IMR-90 (cell line): ENCODE measurements at regions not wholly inside any gene's neighbourhood (a gene's known extent, or its start where the extent isn't known, plus 50 kb on each side); places are given as distances from the start of the nearest gene placed in this dataset.
A peak's percentile ranks its signal among the peaks of the same experiment; 100 is the strongest.

Experiments
- BHLHE40 ChIP-seq: fragments of 150-350 bp; IDR thresholded peaks from 2 replicates; pipeline ENCODE4 v1.6.1; 2016; ENCODE audit warnings: mild to moderate bottlenecking, low read depth, low read length
- CEBPB ChIP-seq: IDR thresholded peaks from 2 replicates; pipeline ENCODE4 v1.6.1; 2012; ENCODE audit warnings: low read depth, low read length, improper control_type of control experiment
- CHD1 ChIP-seq: IDR thresholded peaks from 2 replicates; pipeline ENCODE4 v1.6.1; 2012; ENCODE audit warnings: low read depth, low read length, improper control_type of control experiment
- CTCF ChIP-seq: conservative IDR thresholded peaks from 2 replicates; pipeline ENCODE4 v1.5.1; 2012; ENCODE audit warnings: mild to moderate bottlenecking, low read depth, low read length, improper control_type of control experiment
- ELK1 ChIP-seq: fragments of 150-350 bp; IDR thresholded peaks from 2 replicates; pipeline ENCODE4 v1.6.1; 2016; ENCODE audit warnings: low read depth, mild to moderate bottlenecking, low read length, moderate library complexity, borderline replicate concordance
- FOS ChIP-seq: fragments of 150-350 bp; IDR thresholded peaks from 2 replicates; pipeline ENCODE4 v1.6.1; 2016; ENCODE audit warnings: low read depth, low read length
- MAFK ChIP-seq: IDR thresholded peaks from 2 replicates; pipeline ENCODE4 v1.6.1; 2012; ENCODE audit warnings: low read depth, low read length, improper control_type of control experiment
- MAZ ChIP-seq: IDR thresholded peaks from 2 replicates; pipeline ENCODE4 v1.6.1; 2012; ENCODE audit warnings: low read depth, mild to moderate bottlenecking, low read length, improper control_type of control experiment, moderate library complexity, borderline replicate concordance
- MXI1 ChIP-seq: IDR thresholded peaks from 2 replicates; pipeline ENCODE4 v1.6.1; 2012; ENCODE audit warnings: low read depth, mild to moderate bottlenecking, low read length, moderate library complexity, borderline replicate concordance
- POLR2A ChIP-seq: IDR thresholded peaks from 2 replicates; pipeline ENCODE4 v1.6.1; 2012; ENCODE audit warnings: mild to moderate bottlenecking, low read depth, low read length
- RAD21 ChIP-seq: IDR thresholded peaks from 2 replicates; pipeline ENCODE4 v1.6.1; 2012; ENCODE audit warnings: low read length, improper control_type of control experiment
- RCOR1 ChIP-seq: IDR thresholded peaks from 2 replicates; pipeline ENCODE4 v1.6.1; 2012; ENCODE audit warnings: mild to moderate bottlenecking, low read length, improper control_type of control experiment; ENCODE audit not compliant: insufficient replicate concordance
- SMC3 ChIP-seq: fragments of 150-350 bp; IDR thresholded peaks from 2 replicates; pipeline ENCODE4 v1.6.1; 2016; ENCODE audit warnings: low read depth, mild to moderate bottlenecking, antibody characterized with exemption, low read length, moderate library complexity
- USF2 ChIP-seq: fragments of 150-350 bp; IDR thresholded peaks from 2 replicates; pipeline ENCODE4 v1.6.1; 2017; ENCODE audit warnings: mild to moderate bottlenecking, antibody characterized with exemption, low read length, low read depth

- TF ChIP-seq CTCF (0 out of 2 replicates have a peak, but pooled peaks have one; percentile 20), RAD21 (no peak; the same call in 1 of the 2 replicates), POLR2A (no peak), CEBPB (no peak), USF2 (no peak), FOS (no peak), SMC3 (no peak), RCOR1 (no peak), MXI1 (no peak), MAFK (no peak), BHLHE40 (no peak), MAZ (no peak), ELK1 (no peak), CHD1 (no peak)
Measured at GRCh38 chr2:183359867-183360266, 235.6 kb downstream of the NUP35 start.
